Ovary (tissue), 7 donors: ENCODE measurements at regions not wholly inside any gene's neighbourhood (a gene's known extent, or its start where the extent isn't known, plus 50 kb on each side); places are given as distances from the start of the nearest gene placed in this dataset.

Source experiments
- DNase-seq, 5 donors: peaks; one replicate each; pipeline ENCODE4 v3.0.0-alpha.2; 2019 to 2020
- H3K27ac ChIP-seq, 2 donors: fragments of 200-600 bp; one replicate each; pipeline versions ENCODE4 v1.5.1 to v1.8.0; 2019 to 2022
- H3K27me3 ChIP-seq: fragments of 200-600 bp; one replicate; pipeline ENCODE4 v1.8.0; 2022
- H3K36me3 ChIP-seq: fragments of 200-600 bp; sonication (generic); one replicate; pipeline ENCODE4 v1.5.1; 2019
- H3K4me1 ChIP-seq: one replicate; pipeline ENCODE4 v1.8.1; 2013; ENCODE audit warnings: mild to moderate bottlenecking, moderate library complexity; ENCODE audit not compliant: insufficient read depth
- H3K4me3 ChIP-seq: fragments of 200-600 bp; sonication (generic); one replicate; pipeline ENCODE4 v1.5.1; 2017
- H3K9me3 ChIP-seq, 2 donors: fragments of 200-600 bp in 1 of 2; sonication (generic) in 1 of 2; one replicate each; pipeline versions ENCODE4 v1.5.1 to v1.8.1; 2013 to 2019; ENCODE audit warnings: mild to moderate bottlenecking in 1 of 2, moderate library complexity in 1 of 2
- CTCF ChIP-seq, 3 donors: fragments of 450-650 bp in 2 of 3; fragments of 200-600 bp in 1 of 3; IDR thresholded peaks; one replicate each; pipeline versions ENCODE4 v1.5.1 to v1.8.0; 2016 to 2022; ENCODE audit warnings: antibody characterized with exemption in 3 of 3, mild to moderate bottlenecking in 1 of 3
- EP300 ChIP-seq: sonication (generic); formaldehyde crosslinking; IDR thresholded peaks from one replicate; pipeline ENCODE4 v1.6.1; 2017; ENCODE audit warnings: antibody characterized with exemption
- POLR2A ChIP-seq: fragments of 450-650 bp; IDR thresholded peaks from one replicate; pipeline ENCODE4 v1.6.1; 2017; ENCODE audit warnings: antibody characterized with exemption, mild to moderate bottlenecking, moderate library complexity
- WGBS, 3 donors: extraction: QIAGEN DNeasy Blood & Tissue Kit in 1 of 3; methylation state at CpG; one replicate each; pipeline versions ENCODE4 v1.1.5 to v1.1.7; 2013 to 2017; 5-methylcytosine and 5-hydroxymethylcytosine counted together
- intact Hi-C, 4 donors: fragments of 100-400 bp; cut with DNase I; formaldehyde crosslinking; loops; one replicate each; pipeline versions ENCODE4 v1.11.0 to v1.15.1; 2022 to 2023
- donor health status: DM: no; HTN: no; CAD: no; lungs with moderate emphysema.
- donor health status: DM: no; HTN: no; CAD: no.
- donor health status: Bipolar disorder and iron deficiency.
- donor health status: DM: no; HTN: no; CAD: no.
- donor health status: DM: yes; HTN: yes; CAD: no.

DNA sequence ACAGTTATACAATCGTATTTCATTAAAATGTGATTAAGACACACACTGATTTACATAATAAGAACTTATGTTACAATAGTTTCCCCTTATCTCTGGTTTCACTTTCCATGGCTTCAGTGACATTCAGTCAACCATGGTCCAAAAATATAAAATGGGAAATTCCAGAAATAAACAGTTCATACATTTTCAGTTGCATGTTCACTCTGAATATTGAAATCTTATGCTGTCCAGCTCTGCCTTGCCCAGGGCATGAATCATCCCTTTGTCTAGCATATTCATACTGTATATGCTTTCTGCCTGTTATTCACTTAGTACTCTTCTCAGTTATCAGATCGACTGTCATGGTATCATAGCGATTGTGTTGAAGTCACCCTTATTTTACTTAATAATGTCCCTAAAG, 173.8 kb upstream of the DCAF12L2 start:
- no peak for TF ChIP-seq CTCF (IDR thresholded peaks at IDR 0.05)
- TF ChIP-seq EP300, result no peak
- TF ChIP-seq POLR2A, result no peak
- Histone ChIP-seq H3K4me3 (no peak overlapping the region), H3K4me1 (no peaks in the 10 kb centered on the region), H3K27me3 (no peaks in the 10 kb centered on the region), H3K9me3 (no peaks in the 10 kb centered on the region), H3K27ac (no peak overlapping the region), H3K36me3 (no peaks in the 10 kb centered on the region)
- 58 to 77% (median 60%) methylated on average over 3 of the region's 3 CpGs for whole genome bisulfite sequencing, 3 donors
- intact Hi-C loops, result no loop called here
- DNase-seq, result no peak

DNA sequence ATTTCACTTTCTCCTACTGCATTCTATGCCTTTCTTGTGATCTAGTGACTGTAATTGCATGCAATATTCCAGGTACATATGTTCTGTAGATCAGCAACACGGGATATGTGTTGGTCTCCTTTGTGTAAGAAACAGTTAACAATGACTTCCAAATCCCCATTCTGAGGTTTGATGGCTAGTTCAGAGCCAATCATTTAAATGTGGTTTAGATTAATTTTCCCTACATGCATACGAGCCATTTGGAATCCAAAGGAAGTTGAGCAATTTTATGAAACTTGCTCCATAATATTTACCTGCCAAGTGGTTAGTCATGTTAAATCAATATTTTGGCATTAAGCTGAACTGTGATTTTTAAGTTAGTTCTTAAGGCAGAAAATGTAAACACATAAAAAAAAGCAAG, 172.8 kb upstream of the DCAF12L2 start:
- Histone ChIP-seq H3K9me3 (no peaks in the 10 kb centered on the region), H3K4me3 (no peak overlapping the region), H3K27me3 (no peaks in the 10 kb centered on the region), H3K4me1 (no peaks in the 10 kb centered on the region), H3K36me3 (no peaks in the 10 kb centered on the region), H3K27ac (no peak overlapping the region)
- WGBS, 3 donors, result 36 to 40% (median 36%) methylated on average over 2 of the region's 2 CpGs
- intact Hi-C loops, result no loop called here
- TF ChIP-seq CTCF (IDR thresholded peaks at IDR 0.05), result no peak
- no peak for DNase-seq

- no peaks in the 10 kb centered on the region for H3K9me3 ChIP-seq
- H3K4me3 ChIP-seq, result no peak overlapping the region
- H3K4me1 ChIP-seq, result no peaks in the 10 kb centered on the region
- TF ChIP-seq POLR2A (no peak), CTCF (IDR thresholded peaks at IDR 0.05) (no peak), EP300 (no peak)
- no peak for DNase-seq
- no peak overlapping the region for H3K27ac ChIP-seq
- H3K27me3 ChIP-seq, result no peaks in the 10 kb centered on the region
- intact Hi-C loops, result no loop called here
- H3K36me3 ChIP-seq, result no peaks in the 10 kb centered on the region
- 50 to 60% (median 59%) methylated on average over 1 of the region's 1 CpG for WGBS, 3 donors
Measured at GRCh38 chrX:126300401-126300800, 134.3 kb upstream of the DCAF12L2 start.

- no peaks in the 10 kb centered on the region for H3K36me3 ChIP-seq
Measured at GRCh38 chrX:126272795-126273497, 106.9 kb upstream of the DCAF12L2 start.

DNA sequence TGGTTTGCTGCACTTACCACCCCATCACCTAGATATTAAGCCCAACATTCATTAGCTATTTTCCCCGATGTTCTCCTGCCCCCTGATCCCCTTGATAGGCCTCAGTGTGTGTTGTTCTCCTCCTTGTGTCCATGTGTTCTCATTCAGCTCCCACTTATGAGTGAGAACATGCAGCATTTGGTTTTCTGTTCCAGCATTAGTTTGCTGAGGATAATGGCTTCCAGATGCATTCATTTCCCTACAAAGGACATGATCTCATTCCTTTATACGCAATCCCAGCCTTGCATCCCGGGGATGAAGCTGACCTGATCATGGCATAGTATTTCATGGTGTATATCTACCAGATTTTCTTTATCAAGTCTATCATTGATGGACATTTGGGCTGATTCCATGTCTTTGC, 99.0 kb upstream of the DCAF12L2 start:
- 58 to 61% (median 59%) methylated on average over 3 of the region's 3 CpGs for WGBS, 3 donors
- DNase-seq, result no peak
- Histone ChIP-seq H3K9me3 (no peaks in the 10 kb centered on the region), H3K4me3 (no peak overlapping the region), H3K36me3 (no peaks in the 10 kb centered on the region), H3K27me3 (no peaks in the 10 kb centered on the region), H3K4me1 (no peaks in the 10 kb centered on the region), H3K27ac (no peak overlapping the region)
- TF ChIP-seq POLR2A, result no peak
- TF ChIP-seq EP300, result no peak
- no peak for TF ChIP-seq CTCF (IDR thresholded peaks at IDR 0.05)
- intact Hi-C loops, result loop anchor here in 1 of 4 donors (2.0 kb wide), 1 partner anchor 60 kb away; no protein-coding TSS in a partner anchor

More at GRCh38 chrX:126272795-126273497, 106.9 kb upstream of the DCAF12L2 start:
- 67 to 72% (median 71%) methylated on average over 14 to 16 of the region's 16 CpGs for WGBS, 3 donors
- no peak overlapping the region for H3K4me3 ChIP-seq
- intact Hi-C loops, result no loop called here
- no peak for TF ChIP-seq POLR2A
- DNase-seq, result no peak
- H3K9me3 ChIP-seq, result no peaks in the 10 kb centered on the region
- no peaks in the 10 kb centered on the region for H3K4me1 ChIP-seq
- no peaks in the 10 kb centered on the region for H3K27me3 ChIP-seq
- no peak overlapping the region for H3K27ac ChIP-seq
